GM18499 (cell line): ENCODE measurements at regions not wholly inside any gene's neighbourhood (a gene's known extent, or its start where the extent isn't known, plus 50 kb on each side); places are given as distances from the start of the nearest gene placed in this dataset.

Experiments used
- ATAC-seq: cut with Tn5 transposase; IDR thresholded peaks from one replicate; pipeline ENCODE4 v1.9.1; 2021; ENCODE audit warnings: moderate number of reproducible peaks; ENCODE audit not compliant: insufficient read depth, unreplicated experiment

DNA sequence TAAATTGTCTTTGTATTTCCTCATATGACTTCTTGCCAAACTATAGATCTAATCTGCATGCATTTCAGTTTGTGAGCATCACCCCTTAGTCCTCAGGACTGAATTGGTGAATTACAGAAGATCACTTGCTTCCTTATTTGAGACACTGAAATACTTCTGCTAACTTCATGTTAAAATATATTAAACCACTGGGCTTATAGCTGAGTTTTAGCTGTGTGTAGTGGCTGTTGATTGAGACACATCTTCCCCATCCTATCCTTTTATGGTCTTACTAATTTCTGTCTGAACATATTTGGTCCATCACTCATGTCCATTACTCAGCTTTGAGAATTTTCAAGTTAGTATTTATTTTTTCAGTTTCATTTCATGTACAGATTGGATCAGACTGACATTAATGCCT, 295.9 kb downstream of the PSAT1 start:
- no peak for ATAC-seq

GRCh38 chr9:78595200-78595945, 298.4 kb downstream of the PSAT1 start:
- no peak for ATAC-seq

- no peak for ATAC-seq
Observed at GRCh38 chr9:78596346-78596745, 299.4 kb downstream of the PSAT1 start.

DNA sequence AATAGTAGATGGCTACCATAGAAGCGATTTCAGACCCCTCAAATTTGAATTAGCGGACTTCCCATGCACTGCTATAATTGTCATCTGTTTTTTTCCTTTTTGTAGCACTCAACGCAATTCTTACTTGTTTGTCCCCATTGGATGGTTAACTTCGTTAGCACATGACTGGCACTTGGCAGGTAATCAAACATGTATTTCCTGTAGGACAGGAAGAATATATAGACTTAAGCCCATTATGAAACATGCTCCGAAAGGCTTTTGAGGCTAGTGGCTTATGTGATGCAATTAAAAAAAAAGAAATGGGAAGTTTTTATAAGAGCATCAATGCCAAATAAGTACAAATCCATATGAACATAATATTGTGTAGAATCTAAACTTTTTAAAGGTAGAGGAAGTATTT, 301.2 kb downstream of the PSAT1 start:
- no peak for ATAC-seq

GRCh38 chr9:78599926-78600325, 303.0 kb downstream of the PSAT1 start:
- no peak for ATAC-seq

DNA sequence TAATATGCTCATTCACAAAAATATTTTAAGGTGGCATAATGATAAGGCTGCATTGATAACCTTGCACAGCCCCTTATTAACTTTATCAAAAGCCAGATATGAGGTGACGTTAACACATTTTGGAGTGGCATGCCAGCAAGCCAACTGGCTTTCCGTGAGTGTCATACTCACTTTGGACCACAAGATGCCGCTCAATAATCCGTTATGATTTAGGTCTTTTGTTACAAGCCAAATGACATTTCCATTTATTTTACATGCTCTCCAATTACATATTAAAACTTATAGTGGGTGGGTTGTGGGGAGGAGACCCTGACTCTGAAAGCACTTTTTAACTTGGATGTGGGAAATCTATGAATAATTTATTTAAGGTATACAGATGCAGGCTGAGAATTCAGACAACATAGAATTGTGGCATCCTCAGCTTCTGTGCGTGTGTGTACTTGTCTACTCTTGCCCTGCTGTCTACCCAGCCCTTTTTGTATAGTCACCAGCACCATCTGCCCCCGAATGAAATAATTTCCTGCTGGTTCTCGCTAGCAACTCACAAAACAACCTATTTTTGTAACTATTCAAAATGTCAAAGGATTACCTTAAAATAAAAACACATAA, 305.1 kb downstream of the PSAT1 start:
- ATAC-seq, result no peak

DNA sequence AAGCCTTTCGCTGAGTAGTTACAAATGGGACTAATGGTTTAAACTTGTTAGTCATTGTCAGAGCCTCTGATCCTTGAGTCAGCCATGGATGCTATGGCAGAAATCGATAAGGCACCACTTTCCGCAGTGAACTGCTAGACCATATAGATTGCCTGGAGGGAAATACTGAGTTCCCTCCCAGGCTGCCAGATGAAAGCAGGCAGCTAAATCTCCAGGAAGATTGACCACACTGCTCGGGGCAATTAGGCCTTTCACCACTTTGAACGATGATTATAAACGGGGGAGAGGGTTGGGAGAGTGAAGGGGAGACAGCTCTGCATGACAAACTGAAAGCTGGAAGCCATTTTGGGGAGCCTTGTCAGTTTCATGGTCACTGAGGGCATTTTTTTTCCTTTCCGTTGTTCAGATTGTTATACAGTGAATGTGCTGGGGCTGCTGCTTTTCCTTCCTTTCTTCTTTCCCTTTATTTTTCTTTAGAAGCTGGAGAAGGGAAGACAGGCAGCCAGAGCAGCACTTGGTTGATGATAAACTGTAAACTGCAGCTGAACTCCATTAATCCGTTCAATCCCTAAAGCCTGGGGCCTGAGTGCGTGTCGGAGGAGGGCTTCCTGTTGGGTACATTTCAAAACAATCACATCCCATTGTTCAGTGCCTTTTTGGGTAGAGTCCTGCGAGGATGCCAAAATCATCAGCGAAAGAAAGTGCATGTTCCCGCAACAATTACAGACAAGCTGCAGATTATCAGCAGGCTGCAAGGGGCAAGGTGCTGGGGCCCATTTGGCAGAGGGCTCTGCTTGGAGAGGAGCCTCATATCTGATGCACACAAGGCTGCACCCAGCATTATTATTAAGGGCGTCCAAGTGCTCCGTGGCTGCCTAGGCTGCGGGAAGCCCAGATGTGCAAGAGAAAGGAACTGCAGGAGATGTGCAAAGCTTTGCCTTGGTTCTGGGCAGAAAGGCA, 308.4 kb downstream of the PSAT1 start:
- ATAC-seq, result no peak

- no peak for ATAC-seq
Observed at GRCh38 chr9:78606001-78606379, 309.1 kb downstream of the PSAT1 start.

- no peak for ATAC-seq
Observed at GRCh38 chr9:78607853-78608252, 310.9 kb downstream of the PSAT1 start.

DNA sequence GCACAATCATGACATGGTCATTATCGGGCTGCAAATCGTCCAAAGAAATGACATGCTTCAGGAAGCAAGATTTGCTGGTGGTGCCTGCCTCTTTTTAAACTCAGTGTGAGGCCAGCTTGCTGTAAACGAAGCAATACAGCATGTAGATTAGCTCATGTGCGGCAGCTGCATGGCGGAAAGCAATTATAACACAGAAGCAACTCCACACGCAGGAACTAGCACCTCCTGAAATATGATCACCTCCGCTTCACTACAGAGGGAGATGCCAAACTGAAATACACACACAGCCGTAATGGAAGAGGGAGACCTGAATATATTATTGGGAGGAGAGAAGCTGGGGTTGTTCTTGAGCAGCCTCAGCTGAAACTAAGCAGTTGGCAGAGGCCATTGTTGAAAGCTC, 312.5 kb downstream of the PSAT1 start:
- no peak for ATAC-seq

- no peak for ATAC-seq
Observed at GRCh38 chr9:78612091-78612490, 315.2 kb downstream of the PSAT1 start.

DNA sequence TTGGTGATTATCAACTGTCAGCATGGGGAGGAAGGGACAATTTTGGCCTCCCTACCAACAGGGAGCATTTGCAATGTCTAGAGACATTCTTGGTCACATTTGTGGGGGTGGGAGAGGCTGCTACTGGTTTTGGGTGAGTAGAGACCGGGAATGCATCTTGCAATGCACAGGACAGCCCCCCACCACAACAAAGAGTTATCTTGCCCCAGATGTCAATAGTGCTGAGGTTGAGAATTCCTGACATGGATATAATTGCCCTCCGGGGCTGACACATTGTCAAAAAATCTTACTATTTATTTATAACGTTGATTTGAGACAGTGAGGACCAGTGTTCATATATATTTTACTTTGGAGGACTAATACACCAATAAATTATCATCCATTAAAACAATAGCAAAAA, 316.1 kb downstream of the PSAT1 start:
- no peak for ATAC-seq

- no peak for ATAC-seq
Observed at GRCh38 chr9:78614892-78615291, 318.0 kb downstream of the PSAT1 start.

GRCh38 chr9:78615372-78615771, 318.4 kb downstream of the PSAT1 start:
- ATAC-seq, result no peak

- ATAC-seq, result no peak
Observed at GRCh38 chr9:78618735-78619134, 321.8 kb downstream of the PSAT1 start.

DNA sequence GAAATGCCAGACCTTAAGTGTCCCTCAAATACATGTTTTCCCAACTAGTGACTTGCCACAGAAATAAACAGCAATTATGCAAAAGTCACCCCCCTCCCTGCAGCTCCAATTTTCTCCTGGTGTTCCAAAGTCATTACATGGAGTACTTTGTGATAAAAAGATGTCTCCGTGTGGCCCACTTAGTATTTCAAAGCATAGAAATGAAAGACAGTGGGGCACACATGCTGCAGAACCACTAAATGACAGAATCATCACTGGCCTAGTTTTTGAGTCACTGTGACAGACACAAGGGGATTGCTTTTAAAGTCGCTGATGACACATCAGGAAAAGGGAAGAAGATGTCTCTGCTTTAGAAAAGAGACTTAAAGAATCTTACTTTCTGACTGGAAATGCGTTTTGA, 323.4 kb downstream of the PSAT1 start:
- no peak for ATAC-seq

DNA sequence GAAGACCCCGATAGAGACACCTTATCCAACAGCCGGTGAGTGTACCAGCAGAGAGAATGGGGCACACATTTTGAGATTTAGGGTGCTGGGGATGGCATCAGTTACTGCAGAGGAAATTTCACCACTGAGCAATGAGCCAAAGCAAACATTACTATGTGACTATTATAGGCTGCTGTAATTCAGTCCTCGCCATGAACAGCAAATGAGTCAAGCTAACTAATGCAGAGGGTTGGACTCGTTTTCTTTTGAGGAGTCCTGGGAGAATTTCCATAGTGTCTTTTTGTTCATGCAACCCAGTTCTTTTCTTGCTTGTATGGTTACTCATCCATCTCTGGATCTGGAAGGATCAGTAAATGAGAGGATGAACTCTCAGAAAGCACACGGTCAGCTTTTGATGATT, 323.8 kb downstream of the PSAT1 start:
- ATAC-seq, result no peak

DNA sequence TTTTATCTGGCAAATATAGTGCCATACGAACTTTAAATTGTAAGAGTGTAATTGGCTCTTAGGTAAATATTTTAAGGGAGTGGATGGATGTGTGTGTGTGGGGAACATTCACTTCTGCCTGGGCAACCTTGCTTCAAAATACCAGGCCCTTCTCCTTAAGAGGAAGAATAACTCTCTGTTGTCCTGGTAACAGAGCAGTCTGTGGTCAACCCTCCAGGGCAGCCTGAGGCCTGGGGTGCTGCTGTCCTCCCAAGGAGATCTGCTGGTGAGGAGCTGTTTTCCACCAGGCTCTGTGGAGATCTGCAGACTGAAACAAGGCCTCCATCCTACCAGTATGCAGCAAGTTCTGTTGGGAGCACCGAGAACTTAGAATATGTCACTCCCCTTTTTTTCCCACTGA, 325.2 kb downstream of the PSAT1 start:
- ATAC-seq, result no peak

- ATAC-seq, result no peak
Observed at GRCh38 chr9:78626971-78627370, 330.0 kb downstream of the PSAT1 start.

- ATAC-seq, result no peak
Observed at GRCh38 chr9:78630966-78631365, 334.0 kb downstream of the PSAT1 start.

DNA sequence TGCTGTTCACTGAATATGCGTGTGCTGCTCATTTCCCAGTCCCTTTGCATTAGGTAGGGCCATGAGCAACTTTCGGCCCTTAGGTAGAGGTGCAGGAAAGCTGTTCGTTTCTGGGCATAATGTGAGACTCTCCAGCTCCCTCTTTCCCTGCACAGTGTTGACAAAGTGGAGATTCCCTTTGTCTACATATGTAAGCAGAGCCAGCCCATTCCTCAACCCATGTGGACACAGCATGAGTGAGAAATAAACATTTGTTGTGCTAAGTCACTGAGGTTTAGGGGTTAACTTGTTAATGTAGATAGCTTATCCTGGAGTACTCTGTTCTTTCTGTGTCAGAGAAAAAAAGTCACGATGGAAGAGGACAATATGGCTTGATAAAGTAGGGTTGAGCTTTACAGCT, 343.8 kb downstream of the PSAT1 start:
- no peak for ATAC-seq
